SK-N-SH (cell line): ENCODE measurements at regions not wholly inside any gene's neighbourhood (a gene's known extent, or its start where the extent isn't known, plus 50 kb on each side); places are given as distances from the start of the nearest gene placed in this dataset.

ENCODE experiments used
- CTCF ChIA-PET: fragments of 300-600, 350-600 bp; formaldehyde crosslinking; extraction: SDS; loops from one replicate; lab custom pipeline; 2021; lab: Yijun Ruan, JAX
- POLR2A ChIA-PET: fragments of 350-600 bp; sonication (Branson Sonifier 250); formaldehyde crosslinking; extraction: SDS; loops from one replicate; lab custom pipeline; 2020; ENCODE audit warnings: antibody characterized with exemption, inconsistent platforms; lab: Yijun Ruan, JAX
- DNase-seq: peaks from one replicate; pipeline ENCODE4 v3.0.0; 2012
- H2AFZ ChIP-seq: fragments of 200-600 bp; sonication (generic); 2 replicates; pipeline ENCODE4 v1.8.1; 2016; ENCODE audit warnings: antibody characterized with exemption, mild to moderate bottlenecking, low read depth
- H3F3A ChIP-seq: fragments of 200-600 bp; sonication (generic); replicated peaks from 2 replicates; pipeline ENCODE3; 2016; ENCODE audit warnings: antibody characterized with exemption, mild to moderate bottlenecking; ENCODE audit not compliant: insufficient read depth
- H3K27ac ChIP-seq, 2 experiments: fragments of 200-500 bp in 1 of 2; fragments of 200-600 bp in 1 of 2; sonication (Bioruptor generic) in 1 of 2; sonication (generic), shearing (Covaris generic) in 1 of 2; 2 replicates each; pipeline versions ENCODE4 v1.5.1 to v1.6.1; 2014 to 2016; ENCODE audit warnings: low read depth in 2 of 2, inconsistent platforms in 1 of 2, low read length in 1 of 2, mild to moderate bottlenecking in 1 of 2, mixed read lengths in 1 of 2
- H3K27me3 ChIP-seq: fragments of 200-600 bp; sonication (generic), shearing (Covaris generic); 2 replicates; pipeline ENCODE4 v1.6.1; 2016; ENCODE audit warnings: mixed run types; ENCODE audit not compliant: insufficient read depth
- H3K36me3 ChIP-seq, 2 experiments: fragments of 200-500 bp in 1 of 2; fragments of 200-600 bp in 1 of 2; sonication (Bioruptor generic) in 1 of 2; sonication (generic) in 1 of 2; replicated peaks in 1 of 2; 2 replicates each; pipeline versions ENCODE3 to v1.5.1; 2014 to 2016; ENCODE audit warnings: low read length in 1 of 2, mild to moderate bottlenecking in 1 of 2; ENCODE audit not compliant: insufficient read depth in 2 of 2, control insufficient read depth in 1 of 2
- H3K4me1 ChIP-seq, 2 experiments: fragments of 200-500 bp in 1 of 2; fragments of 200-600 bp in 1 of 2; sonication (Bioruptor generic) in 1 of 2; sonication (generic), shearing (Covaris generic) in 1 of 2; 2 replicates each; pipeline versions ENCODE4 v1.5.1 to v1.6.1; 2014 to 2016; ENCODE audit warnings: low read depth in 1 of 2, low read length in 1 of 2, mixed run types in 1 of 2; ENCODE audit not compliant: insufficient read depth in 2 of 2, control insufficient read depth in 1 of 2
- H3K4me2 ChIP-seq: fragments of 200-600 bp; sonication (generic), shearing (Covaris generic); 2 replicates; pipeline ENCODE4 v1.6.1; 2017; ENCODE audit warnings: mixed run types
- H3K4me3 ChIP-seq, 2 experiments: fragments of 200-500 bp in 1 of 2; fragments of 200-600 bp in 1 of 2; sonication (Bioruptor generic) in 1 of 2; sonication (generic), shearing (Covaris generic) in 1 of 2; 2 replicates each; pipeline versions ENCODE4 v1.5.1 to v1.8.1; 2014 to 2016; ENCODE audit warnings: low read depth in 2 of 2, inconsistent platforms in 1 of 2, low read length in 1 of 2, mild to moderate bottlenecking in 1 of 2, mixed read lengths in 1 of 2, moderate library complexity in 1 of 2
- H3K79me2 ChIP-seq: fragments of 200-600 bp; sonication (generic); 2 replicates; pipeline ENCODE4 v1.8.1; 2017; ENCODE audit warnings: mild to moderate bottlenecking; ENCODE audit not compliant: insufficient read depth
- H3K9ac ChIP-seq: fragments of 200-600 bp; sonication (generic); 2 replicates; pipeline ENCODE4 v1.6.1; 2017; ENCODE audit warnings: mixed run types
- H3K9me2 ChIP-seq: fragments of 200-600 bp; sonication (generic); 2 replicates; pipeline ENCODE4 v1.6.1; 2017; ENCODE audit warnings: mixed run types
- H3K9me3 ChIP-seq: fragments of 200-600 bp; sonication (generic); 2 replicates; pipeline ENCODE4 v1.6.1; 2017; ENCODE audit warnings: mixed run types, mild to moderate bottlenecking, moderate library complexity
- H4K20me1 ChIP-seq: fragments of 200-600 bp; sonication (generic); 2 replicates; pipeline ENCODE4 v1.6.1; 2017; ENCODE audit warnings: mild to moderate bottlenecking, mixed run types; ENCODE audit not compliant: insufficient read depth
- CHD2 ChIP-seq: fragments of 150-350 bp; IDR thresholded peaks from 2 replicates; pipeline ENCODE4 v1.6.1; 2018; ENCODE audit warnings: low read length; ENCODE audit not compliant: partially characterized antibody
- ELF1 ChIP-seq: IDR thresholded peaks from 2 replicates; pipeline ENCODE4 v1.4.0; 2012
- EP300 ChIP-seq, 2 experiments: IDR thresholded peaks; 2 replicates each; pipeline versions ENCODE4 v1.4.0 to v1.6.1; 2012; ENCODE audit warnings: borderline replicate concordance in 1 of 2, low read depth in 1 of 2, low read length in 1 of 2
- EZH2phosphoT487 ChIP-seq: fragments of 200-600 bp; sonication (generic); IDR thresholded peaks from 2 replicates; pipeline ENCODE4 v1.6.1; 2017; ENCODE audit warnings: low read depth, mixed run types, mild to moderate bottlenecking, antibody characterized with exemption, moderate library complexity, borderline replicate concordance
- FOXJ3 ChIP-seq: sonication (generic); formaldehyde crosslinking; IDR thresholded peaks from 2 replicates; pipeline ENCODE4 v1.5.1; 2020; ENCODE audit warnings: mild to moderate bottlenecking, missing genetic modification reagents
- GABPA ChIP-seq: IDR thresholded peaks from 2 replicates; pipeline ENCODE4 v1.4.0; 2012; ENCODE audit warnings: low read depth, mild to moderate bottlenecking
- MAX ChIP-seq: IDR thresholded peaks from 2 replicates; pipeline ENCODE4 v1.4.0; 2012; ENCODE audit warnings: low read depth
- MEF2A ChIP-seq: IDR thresholded peaks from 2 replicates; pipeline ENCODE4 v1.4.0; 2012; ENCODE audit warnings: low read depth, borderline replicate concordance
- MXI1 ChIP-seq: IDR thresholded peaks from 2 replicates; pipeline ENCODE4 v1.6.1; 2012; ENCODE audit warnings: mild to moderate bottlenecking, low read depth, low read length, improper control_type of control experiment
- NRF1 ChIP-seq: IDR thresholded peaks from 2 replicates; pipeline ENCODE4 v1.6.1; 2012; ENCODE audit warnings: low read depth, mild to moderate bottlenecking, low read length
- PBX3 ChIP-seq: IDR thresholded peaks from 2 replicates; pipeline ENCODE4; 2012
- POLR2AphosphoS5 ChIP-seq: IDR thresholded peaks from 2 replicates; pipeline ENCODE4 v1.6.1; 2012; ENCODE audit warnings: low read depth, low read length
- RCOR1 ChIP-seq: fragments of 150-350 bp; IDR thresholded peaks from 2 replicates; pipeline ENCODE4 v1.6.1; 2017; ENCODE audit warnings: antibody characterized with exemption, low read length
- RXRA ChIP-seq: IDR thresholded peaks from 2 replicates; pipeline ENCODE4 v1.4.0; 2012; ENCODE audit warnings: low read depth, mild to moderate bottlenecking, borderline replicate concordance
- SMC3 ChIP-seq: IDR thresholded peaks from 2 replicates; pipeline ENCODE4 v1.6.1; 2012; ENCODE audit warnings: low read depth, low read length, improper control_type of control experiment
- TEAD4 ChIP-seq: IDR thresholded peaks from 2 replicates; pipeline ENCODE4 v1.4.0; 2012; ENCODE audit warnings: mild to moderate bottlenecking, borderline replicate concordance; ENCODE audit not compliant: insufficient read depth
- ZBTB33 ChIP-seq: IDR thresholded peaks from 2 replicates; pipeline ENCODE4 v1.4.0; 2012; ENCODE audit warnings: low read depth, borderline replicate concordance
- WGBS: methylation state at CpG from one replicate; pipeline ENCODE4 v1.1.6; 2017; ENCODE audit warnings: low lambda C conversion rate; 5-methylcytosine and 5-hydroxymethylcytosine counted together

- Histone ChIP-seq H4K20me1 (no peaks in the 10 kb centered on the region), H3K9ac (no peak overlapping the region), H3K4me3 (no peak overlapping the region), H3K4me1 (no peaks in the 10 kb centered on the region)
- 72% methylated on average over 1 of the region's 1 CpG for WGBS
- POLR2A ChIA-PET = no interaction called here
- DNase-seq = no peak
- TF ChIP-seq TEAD4 (no peak), RCOR1 (no peak), ELF1 (no peak), NRF1 (no peak), MEF2A (no peak), GABPA (no peak), POLR2AphosphoS5 (no peak), FOXJ3 (CRISPR knock-in tag) (no peak), MXI1 (no peak), EP300 (IDR thresholded peaks at IDR 0.05; ENCODE audit: borderline replicate concordance in 1 of 2, low read depth in 1 of 2, low read length in 1 of 2) (no peak), PBX3 (no peak), ZBTB33 (no peak), SMC3 (no peak), EZH2phosphoT487 (no peak), CHD2 (no peak), MAX (no peak), RXRA (no peak)
- TF ChIP-seq, all 33 proteins: peak for 0
- no peaks in the 10 kb centered on the region for H3K9me2 ChIP-seq
- no peaks in the 10 kb centered on the region for H3K36me3 ChIP-seq
- H3K27me3 ChIP-seq = no peaks in the 10 kb centered on the region
- CTCF ChIA-PET = interaction anchor here (0.9 to 1.2 kb wide), 3 partner anchors 11 to 422 kb away, joined by 3 to 5 read pairs (median 4); no protein-coding TSS in a partner anchor
- no peak overlapping the region for H3K27ac ChIP-seq
- H2AFZ ChIP-seq = no peak overlapping the region
- H3K79me2 ChIP-seq = no peaks in the 10 kb centered on the region
- H3K4me2 ChIP-seq = no peak overlapping the region
- H3F3A ChIP-seq = no peaks in the 10 kb centered on the region
- H3K9me3 ChIP-seq = no peaks in the 10 kb centered on the region
Observed at GRCh38 chr7:15113752-15114151, 211.2 kb upstream of the DGKB start.
